Renal cortex interstitium (tissue), 11 donors: ENCODE measurements at regions not wholly inside any gene's neighbourhood (a gene's known extent, or its start where the extent isn't known, plus 50 kb on each side); places are given as distances from the start of the nearest gene placed in this dataset.
"Not testable (repeated sequence)": the region's sequence is repeated elsewhere in the genome, so short reads cannot be mapped to it uniquely, and the experiment has no call there.

ENCODE experiments used
- DNase-seq, 11 donors: peaks; one replicate each; pipeline ENCODE4 v3.0.0-alpha.2; 2013; ENCODE audit warnings: low read depth in 9 of 11, low spot score in 4 of 11; ENCODE audit errors: extremely low read depth in 1 of 11

- no peak for DNase-seq
These were observed 184.4 kb upstream of the NECTIN3 start for GRCh38 chr3:110887176-110887575.

GRCh38 chr3:110888625-110889375 lies 182.8 kb upstream of the NECTIN3 start:
- not testable (repeated sequence) for DNase-seq

- not testable (repeated sequence) for DNase-seq
These were observed 182.3 kb upstream of the NECTIN3 start for GRCh38 chr3:110889376-110889699.

GRCh38 chr3:110894574-110894973 lies 177.0 kb upstream of the NECTIN3 start:
- no peak for DNase-seq

GRCh38 chr3:110895054-110895453 lies 176.6 kb upstream of the NECTIN3 start:
- no peak for DNase-seq

- DNase-seq: no peak
These were observed 174.6 kb upstream of the NECTIN3 start for GRCh38 chr3:110897046-110897445.

- no peak for DNase-seq
These were observed 171.0 kb upstream of the NECTIN3 start for GRCh38 chr3:110900576-110900975.

- DNase-seq: no peak
These were observed 170.1 kb upstream of the NECTIN3 start for GRCh38 chr3:110901536-110901935.

GRCh38 chr3:110902453-110903085 lies 169.0 kb upstream of the NECTIN3 start:
- no peak for DNase-seq

GRCh38 chr3:110903771-110904519 lies 167.7 kb upstream of the NECTIN3 start:
- DNase-seq: no peak

GRCh38 chr3:110904520-110904890 lies 167.1 kb upstream of the NECTIN3 start:
- DNase-seq: no peak

GRCh38 chr3:110905121-110905520 lies 166.5 kb upstream of the NECTIN3 start:
- DNase-seq: peak in 3 of 11 donors; percentile 34 to 63 (median 54)

GRCh38 chr3:110909839-110910238 lies 161.8 kb upstream of the NECTIN3 start:
- no peak for DNase-seq

GRCh38 chr3:110910346-110910955 lies 161.2 kb upstream of the NECTIN3 start:
- DNase-seq: no peak

GRCh38 chr3:110918963-110919362 lies 152.7 kb upstream of the NECTIN3 start:
- DNase-seq: no peak

GRCh38 chr3:110925798-110926197 lies 145.8 kb upstream of the NECTIN3 start:
- DNase-seq: no peak

- DNase-seq: no peak
These were observed 143.5 kb upstream of the NECTIN3 start for GRCh38 chr3:110928016-110928662.

GRCh38 chr3:110929816-110930215 lies 141.8 kb upstream of the NECTIN3 start:
- DNase-seq: no peak

- DNase-seq: no peak
These were observed 139.0 kb upstream of the NECTIN3 start for GRCh38 chr3:110932567-110932966.
